Dendritic cell treated with granulocyte-macrophage colony-stimulating factor and Interleukin-4, amounts not matched to agents 40 ng/mL and 50 ng/mL, for 4 days (primary cell): ENCODE measurements at regions not wholly inside any gene's neighbourhood (a gene's known extent, or its start where the extent isn't known, plus 50 kb on each side); places are given as distances from the start of the nearest gene placed in this dataset.

Source experiments
- H3K27ac Mint-ChIP-seq: one replicate; pipeline ENCODE4 v1.8.0; 2022; ENCODE audit warnings: mild to moderate bottlenecking, mixed read lengths
- H3K27me3 Mint-ChIP-seq: one replicate; pipeline ENCODE4 v1.8.0; 2022; ENCODE audit warnings: mild to moderate bottlenecking, mixed read lengths
- H3K36me3 Mint-ChIP-seq: one replicate; pipeline ENCODE4 v1.8.0; 2022; ENCODE audit warnings: low read depth, mixed read lengths
- H3K4me1 Mint-ChIP-seq: one replicate; pipeline ENCODE4 v1.8.0; 2022; ENCODE audit warnings: low read depth, mixed read lengths
- H3K4me3 Mint-ChIP-seq: one replicate; pipeline ENCODE4 v1.8.0; 2022; ENCODE audit warnings: mild to moderate bottlenecking, moderate library complexity, mixed read lengths
- H3K9me3 Mint-ChIP-seq: one replicate; pipeline ENCODE4 v1.8.0; 2022; ENCODE audit warnings: mixed read lengths
- intact Hi-C: fragments of 100-400 bp; cut with micrococcal nuclease; formaldehyde crosslinking; loops from one replicate; pipeline ENCODE4 v1.15.0; 2022

DNA sequence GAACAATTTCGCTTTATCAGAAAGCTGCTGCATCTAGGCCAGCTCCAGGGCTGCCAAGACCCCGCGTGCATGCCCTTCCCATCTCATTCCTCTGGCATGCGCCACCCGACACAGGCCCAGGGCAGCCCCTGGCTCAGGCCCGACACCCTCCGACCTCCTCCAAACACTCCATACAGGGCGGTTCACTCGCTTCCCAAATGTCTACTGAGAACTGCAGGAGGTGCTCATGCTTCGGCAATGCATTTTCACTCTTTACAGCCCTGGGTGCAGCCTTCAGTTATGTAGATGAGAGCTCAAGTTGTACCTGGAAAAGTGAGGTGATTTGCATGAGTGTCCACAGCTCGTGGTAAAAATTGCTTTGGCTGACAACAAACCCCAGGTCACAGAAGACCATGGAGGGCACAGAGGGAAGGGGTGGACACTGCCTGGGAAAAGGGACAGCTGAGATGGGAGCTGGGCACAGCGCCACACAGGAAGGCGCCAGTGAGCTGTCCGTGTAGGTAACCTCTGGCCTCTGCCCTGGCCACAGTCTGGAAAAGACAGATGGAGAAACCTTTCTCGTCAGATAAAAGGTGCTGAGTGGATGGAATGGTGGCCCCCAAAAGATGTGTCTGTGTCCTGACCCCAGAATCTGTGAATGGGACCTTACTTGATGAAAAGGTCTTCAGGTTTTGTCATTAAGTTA is 1351.9 kb downstream of the BRD1 start:
- H3K9me3 Mint-ChIP-seq = no peaks in the 10 kb centered on the region
- no peaks in the 10 kb centered on the region for H3K27me3 Mint-ChIP-seq
- no peaks in the 10 kb centered on the region for H3K36me3 Mint-ChIP-seq
- no peak overlapping the region for H3K27ac Mint-ChIP-seq
- intact Hi-C loops = no loop called here
- no peak overlapping the region for H3K4me3 Mint-ChIP-seq
- H3K4me1 Mint-ChIP-seq = no peaks in the 10 kb centered on the region

DNA sequence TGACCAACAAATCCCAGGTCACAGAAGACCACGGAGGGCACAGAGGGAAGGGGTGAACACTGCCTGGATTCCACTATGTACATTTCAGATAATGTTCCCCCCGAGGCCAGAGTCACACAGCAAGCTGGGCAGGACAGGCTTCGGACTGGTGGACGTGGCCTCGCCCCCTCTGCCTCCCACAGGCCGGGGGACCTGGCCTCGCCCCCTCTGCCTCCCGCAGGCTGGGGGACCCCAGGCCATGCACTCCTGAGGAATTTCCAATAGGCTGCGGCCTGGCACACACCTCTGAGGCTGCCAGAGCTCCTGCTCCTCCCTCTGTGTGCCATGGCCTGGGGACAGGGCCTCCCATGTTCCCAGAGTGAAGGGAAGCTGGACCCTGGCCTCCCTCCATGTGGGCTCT is 1352.8 kb downstream of the BRD1 start:
- no peaks in the 10 kb centered on the region for H3K36me3 Mint-ChIP-seq
- intact Hi-C loops = no loop called here

GRCh38 chr22:48473202-48473601 is 1354.5 kb downstream of the BRD1 start:
- no peak overlapping the region for H3K27ac Mint-ChIP-seq
- intact Hi-C loops = no loop called here
- no peaks in the 10 kb centered on the region for H3K9me3 Mint-ChIP-seq
- H3K4me1 Mint-ChIP-seq = no peaks in the 10 kb centered on the region
- no peaks in the 10 kb centered on the region for H3K36me3 Mint-ChIP-seq
- no peaks in the 10 kb centered on the region for H3K27me3 Mint-ChIP-seq
- H3K4me3 Mint-ChIP-seq = no peak overlapping the region

More for the DNA sequence above, 1352.8 kb downstream of the BRD1 start:
- Mint-ChIP-seq H3K27ac (no peak overlapping the region), H3K27me3 (no peaks in the 10 kb centered on the region), H3K4me3 (no peak overlapping the region), H3K4me1 (no peaks in the 10 kb centered on the region), H3K9me3 (no peaks in the 10 kb centered on the region)

- Mint-ChIP-seq H3K27me3 (no peaks in the 10 kb centered on the region), H3K36me3 (no peaks in the 10 kb centered on the region), H3K4me3 (no peak overlapping the region), H3K9me3 (no peaks in the 10 kb centered on the region), H3K27ac (no peak overlapping the region), H3K4me1 (no peaks in the 10 kb centered on the region)
- intact Hi-C loops = no loop called here
Observed at GRCh38 chr22:48464246-48464645, 1363.4 kb downstream of the BRD1 start.

GRCh38 chr22:48459859-48460823 is 1367.5 kb downstream of the BRD1 start:
- no peak overlapping the region for H3K4me3 Mint-ChIP-seq
- no peaks in the 10 kb centered on the region for H3K36me3 Mint-ChIP-seq
- H3K27me3 Mint-ChIP-seq = no peaks in the 10 kb centered on the region
- intact Hi-C loops = no loop called here
- H3K4me1 Mint-ChIP-seq = no peaks in the 10 kb centered on the region
- H3K9me3 Mint-ChIP-seq = no peaks in the 10 kb centered on the region
- no peak overlapping the region for H3K27ac Mint-ChIP-seq

- Mint-ChIP-seq H3K27me3 (no peaks in the 10 kb centered on the region), H3K9me3 (no peaks in the 10 kb centered on the region), H3K27ac (no peak overlapping the region), H3K4me3 (no peak overlapping the region), H3K4me1 (no peaks in the 10 kb centered on the region), H3K36me3 (no peaks in the 10 kb centered on the region)
- intact Hi-C loops = no loop called here
Observed at GRCh38 chr22:48459259-48459658, 1368.4 kb downstream of the BRD1 start.

DNA sequence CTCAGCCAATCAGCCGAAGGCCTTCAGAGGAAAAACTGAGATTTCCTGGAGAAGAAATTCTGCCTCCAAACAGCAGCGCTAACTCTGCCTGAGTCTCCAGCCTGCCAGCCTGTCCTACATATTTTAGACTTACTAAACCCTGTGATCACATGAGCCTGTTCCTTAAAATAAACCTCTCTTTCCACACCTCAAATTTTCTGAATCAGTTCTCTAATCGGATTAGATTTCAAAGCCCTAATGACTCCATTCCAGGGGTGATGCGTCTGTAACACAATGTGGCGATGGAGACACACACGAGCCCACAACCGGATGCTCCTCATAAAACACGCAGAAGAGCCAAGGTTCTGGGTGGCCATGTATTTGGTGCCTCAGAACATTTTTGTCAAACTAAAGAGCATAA is 1371.2 kb downstream of the BRD1 start:
- Mint-ChIP-seq H3K27ac (no peak overlapping the region), H3K9me3 (no peaks in the 10 kb centered on the region), H3K4me1 (no peaks in the 10 kb centered on the region), H3K36me3 (no peaks in the 10 kb centered on the region), H3K4me3 (no peak overlapping the region), H3K27me3 (no peaks in the 10 kb centered on the region)
- intact Hi-C loops = no loop called here

DNA sequence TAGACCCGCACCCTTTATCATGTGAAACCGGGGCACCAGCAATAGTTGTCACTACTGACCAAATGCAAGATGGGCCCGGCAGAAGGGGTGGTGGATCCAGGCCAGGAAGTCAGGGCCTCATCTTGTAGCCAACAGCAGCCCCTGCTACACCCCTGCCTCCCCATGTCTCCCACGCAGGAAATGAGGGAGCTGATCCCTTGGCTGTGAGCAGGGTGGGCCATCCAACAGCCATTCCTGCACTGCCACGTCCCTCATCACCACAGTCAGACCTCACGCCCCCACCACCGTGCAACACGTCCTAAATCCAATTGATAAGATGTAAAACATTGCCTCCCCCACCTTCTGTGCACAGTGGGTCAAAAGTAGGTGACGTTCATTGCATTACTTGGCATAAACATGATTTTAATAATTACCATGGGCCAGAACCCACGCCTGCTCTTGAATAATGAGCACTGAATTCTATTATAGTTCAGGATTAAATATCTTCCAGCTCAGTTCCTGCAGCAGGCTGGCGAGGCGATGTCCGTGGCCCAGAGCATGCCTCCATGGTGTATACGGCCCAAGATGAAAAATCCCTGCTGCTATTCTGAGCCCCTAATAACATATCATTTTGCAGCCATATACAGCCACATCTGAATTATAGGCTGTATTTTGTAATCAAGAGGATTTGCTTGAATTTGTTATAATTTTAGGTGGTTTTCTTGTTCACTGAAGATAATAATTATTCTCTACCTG is 1373.8 kb downstream of the BRD1 start:
- intact Hi-C loops = no loop called here
- no peak overlapping the region for H3K27ac Mint-ChIP-seq
- H3K9me3 Mint-ChIP-seq = no peaks in the 10 kb centered on the region
- H3K36me3 Mint-ChIP-seq = no peaks in the 10 kb centered on the region
- no peaks in the 10 kb centered on the region for H3K4me1 Mint-ChIP-seq
- H3K27me3 Mint-ChIP-seq = peaks cover 9% of the 10 kb centered on the region
- H3K4me3 Mint-ChIP-seq = no peak overlapping the region

DNA sequence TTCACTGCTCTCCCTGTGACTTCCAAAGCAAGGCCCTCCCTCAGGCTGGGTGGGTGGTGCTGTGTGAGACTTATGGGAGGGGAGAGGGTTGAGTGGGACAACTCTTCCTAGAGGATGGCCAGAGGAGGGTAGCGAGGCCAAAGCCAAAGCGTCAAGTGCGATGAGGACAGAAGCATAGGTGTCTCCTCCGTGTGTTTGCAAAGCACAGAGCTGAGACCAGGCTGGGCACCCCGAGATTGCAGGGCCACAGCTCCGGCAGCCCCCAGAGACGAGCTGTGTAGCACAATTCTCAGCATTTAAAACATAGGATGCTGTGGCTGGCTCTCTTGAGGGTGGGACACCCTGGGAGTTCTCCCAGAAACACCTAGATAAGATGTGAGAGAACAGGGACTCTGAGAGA is 1374.5 kb downstream of the BRD1 start:
- intact Hi-C loops = no loop called here
- H3K27ac Mint-ChIP-seq = no peak overlapping the region
- H3K4me1 Mint-ChIP-seq = no peaks in the 10 kb centered on the region
- peaks cover 9% of the 10 kb centered on the region for H3K27me3 Mint-ChIP-seq
- H3K9me3 Mint-ChIP-seq = no peaks in the 10 kb centered on the region
- no peaks in the 10 kb centered on the region for H3K36me3 Mint-ChIP-seq
- H3K4me3 Mint-ChIP-seq = no peak overlapping the region

- intact Hi-C loops = no loop called here
- no peak overlapping the region for H3K27ac Mint-ChIP-seq
- H3K4me3 Mint-ChIP-seq = no peak overlapping the region
- H3K27me3 Mint-ChIP-seq = peaks cover 9% of the 10 kb centered on the region
- no peaks in the 10 kb centered on the region for H3K36me3 Mint-ChIP-seq
- no peaks in the 10 kb centered on the region for H3K4me1 Mint-ChIP-seq
- H3K9me3 Mint-ChIP-seq = no peaks in the 10 kb centered on the region
Observed at GRCh38 chr22:48452766-48453165, 1374.9 kb downstream of the BRD1 start.

GRCh38 chr22:48451891-48452290 is 1375.8 kb downstream of the BRD1 start:
- intact Hi-C loops = no loop called here
- Mint-ChIP-seq H3K4me1 (no peaks in the 10 kb centered on the region), H3K9me3 (no peaks in the 10 kb centered on the region), H3K36me3 (no peaks in the 10 kb centered on the region), H3K4me3 (no peak overlapping the region), H3K27me3 (peaks cover 9% of the 10 kb centered on the region), H3K27ac (no peak overlapping the region)

DNA sequence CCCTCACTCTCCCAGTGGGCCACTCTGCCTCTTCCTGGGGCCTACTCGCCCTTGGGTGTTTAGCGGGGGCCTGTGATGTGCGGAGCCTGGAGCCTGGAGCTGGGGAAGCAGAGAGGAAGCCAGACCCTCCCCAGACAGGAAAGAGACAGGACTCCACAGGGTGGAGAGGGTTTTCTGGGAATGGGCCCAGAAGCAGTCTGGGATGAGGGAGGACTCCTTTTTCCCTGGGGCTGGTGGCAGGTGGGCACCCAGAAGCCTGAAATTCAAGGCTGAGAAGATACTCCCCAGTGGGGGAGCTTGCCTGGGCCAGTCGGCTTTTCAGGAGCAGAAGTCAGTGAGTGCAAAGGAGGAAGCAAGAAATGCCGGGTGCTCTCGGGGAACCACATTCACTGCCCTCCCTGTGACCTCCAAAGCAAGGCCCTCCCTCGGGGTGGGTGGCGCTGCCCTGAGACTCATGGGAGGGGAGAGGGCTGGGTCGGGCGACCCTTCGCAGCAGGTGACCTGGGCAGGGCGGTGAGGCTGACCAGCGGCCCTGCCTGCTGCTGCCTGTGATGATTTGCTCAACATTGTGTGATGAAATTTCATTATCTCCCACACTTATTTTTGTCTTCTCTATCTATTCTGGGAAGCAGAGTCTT is 1377.4 kb downstream of the BRD1 start:
- Mint-ChIP-seq H3K9me3 (no peaks in the 10 kb centered on the region), H3K36me3 (no peaks in the 10 kb centered on the region)

GRCh38 chr22:48449466-48450187 is 1378.0 kb downstream of the BRD1 start:
- H3K27me3 Mint-ChIP-seq = peaks cover 9% of the 10 kb centered on the region
- no peaks in the 10 kb centered on the region for H3K4me1 Mint-ChIP-seq
- intact Hi-C loops = no loop called here
- H3K9me3 Mint-ChIP-seq = no peaks in the 10 kb centered on the region
- no peaks in the 10 kb centered on the region for H3K36me3 Mint-ChIP-seq
- no peak overlapping the region for H3K4me3 Mint-ChIP-seq
- H3K27ac Mint-ChIP-seq = no peak overlapping the region

More for the DNA sequence above, 1377.4 kb downstream of the BRD1 start:
- intact Hi-C loops = no loop called here
- Mint-ChIP-seq H3K27me3 (peaks cover 9% of the 10 kb centered on the region), H3K4me1 (no peaks in the 10 kb centered on the region), H3K4me3 (no peak overlapping the region), H3K27ac (no peak overlapping the region)
